T-helper 1 cell treated with Interleukin-12 subunit alpha and Interleukin-12 subunit beta and Interleukin-4 antibody, amounts not matched to agents 30 μg/mL and 1 μg/mL, for 36 hours (primary cell): ENCODE measurements at regions not wholly inside any gene's neighbourhood (a gene's known extent, or its start where the extent isn't known, plus 50 kb on each side); places are given as distances from the start of the nearest gene placed in this dataset.

Experiments
- H3K27ac Mint-ChIP-seq: one replicate; pipeline ENCODE4 v1.8.0; 2021; ENCODE audit warnings: mild to moderate bottlenecking, mixed read lengths
- H3K27me3 Mint-ChIP-seq: one replicate; pipeline ENCODE4 v1.8.0; 2021; ENCODE audit warnings: low read depth, mixed read lengths
- H3K36me3 Mint-ChIP-seq: one replicate; pipeline ENCODE4 v1.8.0; 2021; ENCODE audit warnings: low read depth, mixed read lengths
- H3K4me1 Mint-ChIP-seq: one replicate; pipeline ENCODE4 v1.8.0; 2021; ENCODE audit warnings: low read depth, mixed read lengths
- H3K4me3 Mint-ChIP-seq: one replicate; pipeline ENCODE4 v1.8.0; 2021; ENCODE audit warnings: mild to moderate bottlenecking, moderate library complexity, mixed read lengths
- H3K9me3 Mint-ChIP-seq: one replicate; pipeline ENCODE4 v1.8.0; 2021; ENCODE audit warnings: mixed read lengths

- Mint-ChIP-seq H3K27me3 (no peaks in the 10 kb centered on the region), H3K4me3 (no peak overlapping the region), H3K27ac (no peak overlapping the region), H3K36me3 (peaks cover 4% of the 10 kb centered on the region), H3K4me1 (peaks cover 1% of the 10 kb centered on the region), H3K9me3 (no peaks in the 10 kb centered on the region)
Measured at GRCh38 chr2:181364492-181365170, 92.6 kb upstream of the ITGA4 start.

- Mint-ChIP-seq H3K27me3 (no peaks in the 10 kb centered on the region), H3K9me3 (no peaks in the 10 kb centered on the region), H3K4me1 (peaks cover 5% of the 10 kb centered on the region), H3K27ac (no peak overlapping the region), H3K36me3 (peaks cover 3% of the 10 kb centered on the region), H3K4me3 (no peak overlapping the region)
Measured at GRCh38 chr2:181366675-181367175, 90.5 kb upstream of the ITGA4 start.

GRCh38 chr2:181367411-181367810, 89.8 kb upstream of the ITGA4 start:
- no peak overlapping the region for H3K4me3 Mint-ChIP-seq
- H3K27me3 Mint-ChIP-seq: no peaks in the 10 kb centered on the region
- no peaks in the 10 kb centered on the region for H3K36me3 Mint-ChIP-seq
- H3K27ac Mint-ChIP-seq: no peak overlapping the region
- H3K9me3 Mint-ChIP-seq: no peaks in the 10 kb centered on the region
- H3K4me1 Mint-ChIP-seq: peaks cover 8% of the 10 kb centered on the region

GRCh38 chr2:181367906-181368435, 89.2 kb upstream of the ITGA4 start:
- H3K4me3 Mint-ChIP-seq: no peak overlapping the region
- H3K27me3 Mint-ChIP-seq: no peaks in the 10 kb centered on the region
- H3K36me3 Mint-ChIP-seq: no peaks in the 10 kb centered on the region
- no peaks in the 10 kb centered on the region for H3K9me3 Mint-ChIP-seq
- peaks cover 11% of the 10 kb centered on the region for H3K4me1 Mint-ChIP-seq
- no peak overlapping the region for H3K27ac Mint-ChIP-seq

- no peak overlapping the region for H3K4me3 Mint-ChIP-seq
- H3K36me3 Mint-ChIP-seq: no peaks in the 10 kb centered on the region
- no peaks in the 10 kb centered on the region for H3K27me3 Mint-ChIP-seq
- H3K4me1 Mint-ChIP-seq: peaks cover 11% of the 10 kb centered on the region
- H3K9me3 Mint-ChIP-seq: no peaks in the 10 kb centered on the region
- no peak overlapping the region for H3K27ac Mint-ChIP-seq
Measured at GRCh38 chr2:181370126-181370525, 87.1 kb upstream of the ITGA4 start.

GRCh38 chr2:181371195-181371594, 86.0 kb upstream of the ITGA4 start:
- Mint-ChIP-seq H3K9me3 (no peaks in the 10 kb centered on the region), H3K27ac (no peak overlapping the region), H3K4me3 (no peak overlapping the region), H3K27me3 (no peaks in the 10 kb centered on the region), H3K4me1 (peaks cover 11% of the 10 kb centered on the region), H3K36me3 (no peaks in the 10 kb centered on the region)

GRCh38 chr2:181371782-181372645, 85.2 kb upstream of the ITGA4 start:
- no peak overlapping the region for H3K27ac Mint-ChIP-seq
- H3K4me1 Mint-ChIP-seq: peaks cover 15% of the 10 kb centered on the region
- no peak overlapping the region for H3K4me3 Mint-ChIP-seq

GRCh38 chr2:181372646-181373040, 84.5 kb upstream of the ITGA4 start:
- Mint-ChIP-seq H3K4me1 (peaks cover 15% of the 10 kb centered on the region), H3K27me3 (no peaks in the 10 kb centered on the region), H3K36me3 (peaks cover 4% of the 10 kb centered on the region), H3K9me3 (no peaks in the 10 kb centered on the region), H3K4me3 (no peak overlapping the region), H3K27ac (no peak overlapping the region)

More at GRCh38 chr2:181371782-181372645, 85.2 kb upstream of the ITGA4 start:
- peaks cover 4% of the 10 kb centered on the region for H3K36me3 Mint-ChIP-seq
- H3K9me3 Mint-ChIP-seq: no peaks in the 10 kb centered on the region
- no peaks in the 10 kb centered on the region for H3K27me3 Mint-ChIP-seq

- H3K27me3 Mint-ChIP-seq: no peaks in the 10 kb centered on the region
- peaks cover 4% of the 10 kb centered on the region for H3K36me3 Mint-ChIP-seq
- no peak overlapping the region for H3K27ac Mint-ChIP-seq
- H3K4me3 Mint-ChIP-seq: no peak overlapping the region
- H3K4me1 Mint-ChIP-seq: peaks cover 15% of the 10 kb centered on the region
- no peaks in the 10 kb centered on the region for H3K9me3 Mint-ChIP-seq
Measured at GRCh38 chr2:181374781-181375675, 82.2 kb upstream of the ITGA4 start.

- no peak overlapping the region for H3K27ac Mint-ChIP-seq
- peaks cover 4% of the 10 kb centered on the region for H3K36me3 Mint-ChIP-seq
- H3K27me3 Mint-ChIP-seq: no peaks in the 10 kb centered on the region
- H3K9me3 Mint-ChIP-seq: no peaks in the 10 kb centered on the region
- H3K4me3 Mint-ChIP-seq: no peak overlapping the region
- H3K4me1 Mint-ChIP-seq: peaks cover 12% of the 10 kb centered on the region
Measured at GRCh38 chr2:181376442-181376841, 80.7 kb upstream of the ITGA4 start.

GRCh38 chr2:181376999-181377398, 80.2 kb upstream of the ITGA4 start:
- H3K27me3 Mint-ChIP-seq: no peaks in the 10 kb centered on the region
- no peaks in the 10 kb centered on the region for H3K9me3 Mint-ChIP-seq
- peaks cover 8% of the 10 kb centered on the region for H3K4me1 Mint-ChIP-seq
- H3K27ac Mint-ChIP-seq: no peak overlapping the region
- H3K36me3 Mint-ChIP-seq: peaks cover 4% of the 10 kb centered on the region
- H3K4me3 Mint-ChIP-seq: no peak overlapping the region

GRCh38 chr2:181378491-181378890, 78.7 kb upstream of the ITGA4 start:
- H3K36me3 Mint-ChIP-seq: peaks cover 4% of the 10 kb centered on the region
- no peak overlapping the region for H3K4me3 Mint-ChIP-seq
- H3K27ac Mint-ChIP-seq: no peak overlapping the region
- no peaks in the 10 kb centered on the region for H3K27me3 Mint-ChIP-seq
- peaks cover 4% of the 10 kb centered on the region for H3K4me1 Mint-ChIP-seq
- H3K9me3 Mint-ChIP-seq: no peaks in the 10 kb centered on the region

GRCh38 chr2:181380581-181380980, 76.6 kb upstream of the ITGA4 start:
- peaks cover 8% of the 10 kb centered on the region for H3K9me3 Mint-ChIP-seq
- no peaks in the 10 kb centered on the region for H3K27me3 Mint-ChIP-seq
- H3K4me1 Mint-ChIP-seq: peaks cover 4% of the 10 kb centered on the region
- H3K36me3 Mint-ChIP-seq: peaks cover 8% of the 10 kb centered on the region
- H3K27ac Mint-ChIP-seq: no peak overlapping the region
- no peak overlapping the region for H3K4me3 Mint-ChIP-seq

GRCh38 chr2:181384923-181385322, 72.3 kb upstream of the ITGA4 start:
- no peak overlapping the region for H3K27ac Mint-ChIP-seq
- H3K36me3 Mint-ChIP-seq: peaks cover 4% of the 10 kb centered on the region
- H3K4me1 Mint-ChIP-seq: no peaks in the 10 kb centered on the region
- peaks cover 9% of the 10 kb centered on the region for H3K9me3 Mint-ChIP-seq
- H3K27me3 Mint-ChIP-seq: no peaks in the 10 kb centered on the region
- H3K4me3 Mint-ChIP-seq: no peak overlapping the region
